PFSK-1 (cell line): ENCODE measurements at regions not wholly inside any gene's neighbourhood (a gene's known extent, or its start where the extent isn't known, plus 50 kb on each side); places are given as distances from the start of the nearest gene placed in this dataset.

Experiments used
- FOXP2 ChIP-seq: optimal IDR thresholded peaks from 2 replicates; pipeline ENCODE3; 2011; ENCODE audit warnings: borderline replicate concordance, control low read depth, inconsistent platforms; ENCODE audit not compliant: insufficient read depth; ENCODE audit errors: extremely low read length, extremely low read depth
- POLR2AphosphoS5 ChIP-seq: IDR thresholded peaks from 2 replicates; pipeline ENCODE4 v1.6.1; 2012; ENCODE audit warnings: low read depth, mild to moderate bottlenecking, control low read depth, low read length, moderate library complexity
- REST ChIP-seq, 2 experiments: IDR thresholded peaks; 2 replicates each; pipeline versions ENCODE4 v1.6.1 to v1.8.0; 2011 to 2012; ENCODE audit warnings: low read depth in 2 of 2, low read length in 2 of 2, control low read depth in 1 of 2, inconsistent platforms in 1 of 2, mild to moderate bottlenecking in 1 of 2, moderate library complexity in 1 of 2; ENCODE audit not compliant: insufficient read depth in 1 of 2
- SIN3A ChIP-seq: IDR thresholded peaks from 2 replicates; pipeline ENCODE4 v1.6.1; 2012; ENCODE audit warnings: mild to moderate bottlenecking, low read length, moderate library complexity, borderline replicate concordance; ENCODE audit not compliant: insufficient read depth
- TAF1 ChIP-seq: IDR thresholded peaks from 2 replicates; pipeline ENCODE4 v1.6.1; 2012; ENCODE audit warnings: low read length, control low read depth, borderline replicate concordance; ENCODE audit not compliant: insufficient read depth

DNA sequence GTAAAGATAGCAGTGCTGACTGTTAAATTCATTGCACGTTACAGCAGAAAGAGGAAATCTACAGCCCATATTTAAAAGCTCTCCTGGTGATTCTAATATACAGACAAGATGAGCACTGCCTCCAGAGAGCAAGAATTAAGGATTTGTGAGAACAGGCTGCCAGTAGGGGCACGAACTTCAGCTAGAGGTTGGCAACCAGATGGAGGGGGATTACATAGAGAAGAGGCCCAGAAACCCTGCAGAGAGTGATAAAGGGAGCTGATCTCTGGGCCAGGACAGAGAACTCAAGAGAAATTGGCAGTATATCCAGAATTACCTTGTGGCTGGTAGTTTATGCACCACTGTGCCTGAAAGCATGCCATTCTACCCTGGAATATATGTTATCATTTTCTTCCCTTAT lies 144.8 kb downstream of the UFM1 start:
- no peak for TF ChIP-seq POLR2AphosphoS5
- no peak for TF ChIP-seq REST (IDR thresholded peaks at IDR 0.05; ENCODE audit: insufficient read depth in 1 of 2, low read depth in 2 of 2, low read length in 2 of 2)
- TF ChIP-seq FOXP2, result no peak
- no peak for TF ChIP-seq TAF1
- no peak for TF ChIP-seq SIN3A
